ENCODE measurements at regions not wholly inside any gene's neighbourhood (a gene's known extent, or its start where the extent isn't known, plus 50 kb on each side); places are given as distances from the start of the nearest gene placed in this dataset.

GRCh38 chr1:30129421-30130055 is 593.8 kb downstream of the MATN1 start:
- DNase-seq (ENCODE audit: low read depth), result no peak

DNA sequence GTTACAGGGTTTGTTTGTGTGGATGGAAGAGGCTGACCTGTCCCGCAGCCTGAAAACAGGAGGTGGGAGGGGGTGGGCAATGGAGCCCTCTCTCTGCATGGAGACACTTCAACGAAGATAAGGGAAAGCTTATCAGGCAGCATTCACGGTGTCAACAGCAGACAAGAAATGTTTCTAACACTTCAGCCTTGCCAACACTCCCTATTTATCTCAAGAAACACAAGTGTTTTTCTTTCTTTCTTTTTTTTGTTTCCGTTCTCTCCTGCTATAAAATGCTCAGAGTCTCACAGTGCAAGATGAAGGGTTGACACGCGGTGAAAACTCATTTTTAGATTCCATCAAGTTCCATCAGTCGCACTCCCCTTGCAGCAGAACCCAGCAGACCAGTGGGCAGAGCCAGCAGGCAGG is 594.4 kb downstream of the MATN1 start:
- DNase-seq (ENCODE audit: low read depth), result no peak

DNA sequence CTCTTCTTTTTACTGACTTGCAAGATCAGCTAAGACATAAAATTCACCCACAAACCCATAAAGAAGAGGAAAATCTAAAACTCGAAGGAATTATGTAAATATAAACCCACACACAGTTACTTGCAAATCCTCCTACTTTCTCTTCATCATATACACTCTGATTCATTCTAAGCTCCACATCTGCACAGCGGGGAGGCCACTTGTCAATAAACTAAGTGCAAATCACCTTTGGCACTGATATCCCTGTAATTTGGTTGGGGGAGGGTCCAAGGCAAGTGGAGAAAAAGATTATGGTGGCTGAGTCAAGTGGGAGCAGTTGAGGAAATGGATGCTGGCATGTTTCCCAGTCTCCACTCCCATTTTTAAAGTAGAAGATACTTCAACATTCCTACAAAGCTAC is 596.5 kb downstream of the MATN1 start:
- no peak for DNase-seq (ENCODE audit: low read depth)

GRCh38 chr1:30125821-30126170 is 597.6 kb downstream of the MATN1 start:
- no peak for DNase-seq (ENCODE audit: low read depth)

DNA sequence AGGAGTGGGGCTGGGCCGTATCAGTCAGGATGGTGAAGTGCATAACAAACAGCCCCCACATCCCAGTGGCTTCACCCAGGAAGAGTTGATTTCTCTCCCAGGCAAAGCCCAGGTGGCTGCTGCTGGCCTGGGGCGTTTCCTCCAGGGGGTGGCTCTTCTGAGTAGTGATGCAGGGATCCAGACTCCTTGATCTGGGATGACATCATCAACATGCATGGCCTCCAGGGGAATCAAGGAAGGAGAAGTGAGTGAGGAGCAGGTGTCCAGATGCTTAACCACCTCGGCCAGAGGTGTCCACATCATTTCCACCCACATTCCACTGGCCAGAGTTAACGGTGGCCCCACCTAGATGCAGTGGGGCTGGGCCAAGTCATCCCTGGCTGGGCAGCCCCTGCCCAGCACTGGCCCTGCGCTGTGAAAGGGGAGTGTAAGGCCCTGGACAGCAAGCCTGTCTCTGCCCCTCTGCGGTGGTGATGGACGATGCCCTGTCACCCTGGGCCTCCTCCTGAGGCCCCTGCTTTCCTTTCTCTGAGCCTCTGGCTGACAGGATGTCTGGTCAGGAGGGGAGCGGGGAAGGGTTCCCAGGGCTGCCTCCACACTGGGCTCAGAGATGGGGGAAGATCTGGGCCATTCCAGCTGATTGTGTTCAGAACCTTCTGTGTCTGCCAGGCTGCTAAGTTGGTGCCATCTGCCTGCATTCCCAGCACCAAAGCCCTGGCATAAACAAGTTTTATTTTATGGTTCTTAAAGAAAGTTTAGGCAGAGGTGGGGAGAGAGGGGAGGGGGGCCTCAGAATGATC is 598.2 kb downstream of the MATN1 start:
- DNase-seq (ENCODE audit: low read depth), result no peak

DNA sequence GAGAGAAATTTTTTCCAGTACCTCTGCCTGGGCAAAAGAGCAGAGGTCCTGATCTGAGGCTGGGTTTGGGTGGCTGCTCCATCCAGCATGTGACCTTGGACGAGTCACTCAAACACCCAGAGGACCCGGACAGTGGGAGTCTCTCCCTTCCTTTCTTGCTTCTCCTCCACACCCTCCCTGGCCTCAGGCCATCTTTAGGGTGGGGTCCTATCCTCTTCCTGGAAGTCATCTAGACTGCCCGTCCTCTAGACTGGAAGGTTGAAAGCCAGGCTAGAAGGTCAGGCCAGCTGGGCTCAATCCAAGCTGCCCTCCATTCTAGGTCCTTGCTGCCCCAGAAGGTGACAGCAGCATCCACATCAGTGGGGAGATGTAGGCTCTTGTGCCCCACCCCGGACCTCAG is 599.5 kb downstream of the MATN1 start:
- no peak for DNase-seq (ENCODE audit: low read depth)

GRCh38 chr1:30123036-30123435 is 600.3 kb downstream of the MATN1 start:
- no peak for DNase-seq (ENCODE audit: low read depth)

GRCh38 chr1:30120245-30121000 is 603.0 kb downstream of the MATN1 start:
- DNase-seq (ENCODE audit: low read depth), result peak; percentile 22

- peak; percentile 23 for DNase-seq (ENCODE audit: low read depth)
Measured at GRCh38 chr1:30117685-30118084, 605.7 kb downstream of the MATN1 start.

- DNase-seq (ENCODE audit: low read depth), result peak; percentile 55
Measured at GRCh38 chr1:30111431-30111830, 612.0 kb downstream of the MATN1 start.

DNA sequence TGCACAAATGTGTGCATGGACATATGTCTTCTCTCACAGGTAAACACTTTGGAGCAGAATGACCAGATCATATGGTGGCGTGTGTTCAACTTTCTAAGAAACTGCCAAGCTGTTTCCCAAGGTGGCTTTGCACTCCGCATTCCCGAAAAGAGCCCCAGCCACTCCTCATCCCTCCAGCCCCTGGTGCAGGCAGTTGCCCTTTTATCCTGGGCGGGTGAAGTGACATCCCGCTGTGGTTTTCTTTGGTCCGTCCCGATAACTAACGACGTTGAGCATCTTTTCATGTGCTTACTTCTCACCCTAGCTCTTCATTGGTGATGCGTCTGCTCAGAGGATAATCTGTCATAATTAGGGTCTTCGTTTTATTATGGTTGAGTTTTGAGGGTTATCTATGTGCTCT is 612.5 kb downstream of the MATN1 start:
- DNase-seq (ENCODE audit: low read depth), result no peak

GRCh38 chr1:30109853-30110252 is 613.5 kb downstream of the MATN1 start:
- DNase-seq (ENCODE audit: low read depth), result peak; percentile 86

DNA sequence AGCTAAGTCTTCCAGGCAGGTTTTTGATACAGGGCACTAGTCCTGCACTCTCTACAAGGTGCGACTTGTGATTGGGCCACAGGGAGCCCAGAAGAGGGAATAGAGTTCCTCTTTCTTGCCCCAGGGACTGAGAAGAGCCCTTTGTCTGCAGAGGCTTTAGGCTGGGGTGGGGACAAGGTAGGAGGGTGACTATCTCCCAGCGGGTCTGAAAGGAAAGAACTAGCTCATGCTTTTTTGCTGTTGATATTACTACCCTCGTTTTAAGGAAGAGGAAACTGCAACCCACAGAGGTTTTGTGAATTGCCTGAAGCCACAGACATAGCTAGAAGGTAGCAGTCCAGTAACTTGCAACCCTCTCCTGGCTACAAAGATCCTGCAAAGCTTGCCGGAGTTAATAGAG is 615.2 kb downstream of the MATN1 start:
- no peak for DNase-seq (ENCODE audit: low read depth)

DNA sequence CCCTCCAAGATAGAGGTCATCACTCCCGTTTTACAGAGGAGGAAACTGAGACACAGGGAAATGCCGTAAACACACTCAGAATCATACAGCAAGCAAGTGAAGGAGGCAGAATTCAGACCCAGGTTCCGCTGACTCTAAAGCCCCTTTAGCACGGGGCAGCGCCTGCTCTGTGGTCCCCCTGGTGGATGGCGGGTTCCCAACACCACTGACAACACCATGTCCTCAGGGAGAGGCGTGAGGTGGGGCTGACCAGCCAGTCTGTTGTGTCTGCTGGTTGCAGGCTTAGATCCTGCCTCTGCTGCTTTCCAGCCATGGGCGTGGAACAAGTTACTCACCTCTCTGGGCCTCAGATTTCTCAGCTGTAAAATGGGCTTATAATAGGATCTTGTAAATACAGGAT is 617.3 kb downstream of the MATN1 start:
- DNase-seq (ENCODE audit: low read depth), result peak; percentile 37

- no peak for DNase-seq (ENCODE audit: low read depth)
Measured at GRCh38 chr1:30104551-30104950, 618.8 kb downstream of the MATN1 start.

- DNase-seq (ENCODE audit: low read depth), result no peak
Measured at GRCh38 chr1:30103708-30104411, 619.5 kb downstream of the MATN1 start.

GRCh38 chr1:30102605-30103004 is 620.8 kb downstream of the MATN1 start:
- no peak for DNase-seq (ENCODE audit: low read depth)

GRCh38 chr1:30101487-30102227 is 621.7 kb downstream of the MATN1 start:
- DNase-seq (ENCODE audit: low read depth), result no peak

- no peak for DNase-seq (ENCODE audit: low read depth)
Measured at GRCh38 chr1:30101016-30101415, 622.4 kb downstream of the MATN1 start.

DNA sequence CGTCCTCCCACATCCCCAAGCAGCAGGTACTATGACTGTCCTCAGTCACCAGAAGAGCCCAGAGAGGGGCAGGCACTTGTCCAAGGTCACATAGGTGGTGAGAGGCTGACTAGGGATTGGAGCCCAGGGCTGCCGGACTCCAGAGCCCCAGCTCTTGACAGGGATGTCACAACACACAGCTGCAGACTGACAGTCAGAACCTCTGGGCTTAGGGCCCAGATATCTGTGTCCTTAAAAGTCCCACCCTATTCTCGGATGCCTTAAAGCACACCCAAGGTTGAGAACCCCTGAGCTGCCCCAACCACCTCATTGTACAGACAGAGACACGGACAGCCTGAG is 622.9 kb downstream of the MATN1 start:
- no peak for DNase-seq (ENCODE audit: low read depth)
